Activated T-helper 17 cell treated with anti-CD3 and anti-CD28 coated beads, Interleukin-2, amount 50 U/mL, for 72 hours (primary cell): ENCODE measurements at regions not wholly inside any gene's neighbourhood (a gene's known extent, or its start where the extent isn't known, plus 50 kb on each side); places are given as distances from the start of the nearest gene placed in this dataset.
"Not testable (repeated sequence)": the region's sequence is repeated elsewhere in the genome, so short reads cannot be mapped to it uniquely, and the experiment has no call there.

Experiments
- ATAC-seq: fragments of 150-1000 bp; cut with Tn5 transposase; replicated peaks from 2 replicates; pipeline ENCODE4 v1.10.0; 2021; ENCODE audit warnings: mild to moderate bottlenecking, moderate library complexity
- H3K27ac Mint-ChIP-seq: one replicate; pipeline ENCODE4 v1.8.0; 2022; ENCODE audit warnings: mixed read lengths
- H3K27me3 Mint-ChIP-seq: one replicate; pipeline ENCODE4 v1.8.0; 2022; ENCODE audit warnings: mixed read lengths
- H3K36me3 Mint-ChIP-seq: one replicate; pipeline ENCODE4 v1.8.0; 2022; ENCODE audit warnings: low read depth, mild to moderate bottlenecking, mixed read lengths
- H3K4me1 Mint-ChIP-seq: one replicate; pipeline ENCODE4 v1.8.0; 2022; ENCODE audit warnings: mixed read lengths
- H3K4me3 Mint-ChIP-seq: one replicate; pipeline ENCODE4 v1.8.0; 2022; ENCODE audit warnings: mild to moderate bottlenecking, mixed read lengths
- H3K9me3 Mint-ChIP-seq: one replicate; pipeline ENCODE4 v1.8.0; 2022; ENCODE audit warnings: mixed read lengths

- Mint-ChIP-seq H3K9me3 (no peaks in the 10 kb centered on the region), H3K4me3 (no peak overlapping the region), H3K4me1 (no peaks in the 10 kb centered on the region), H3K27me3 (peaks cover 16% of the 10 kb centered on the region), H3K36me3 (no peaks in the 10 kb centered on the region), H3K27ac (no peak overlapping the region)
- ATAC-seq = no peak
Observed at GRCh38 chr19:31470952-31471351, 121.7 kb upstream of the TSHZ3 start.

GRCh38 chr19:31478241-31478640 is 129.0 kb upstream of the TSHZ3 start:
- peaks cover 6% of the 10 kb centered on the region for H3K9me3 Mint-ChIP-seq
- no peak overlapping the region for H3K27ac Mint-ChIP-seq
- no peak overlapping the region for H3K4me3 Mint-ChIP-seq
- no peaks in the 10 kb centered on the region for H3K4me1 Mint-ChIP-seq
- H3K27me3 Mint-ChIP-seq = peaks cover 10% of the 10 kb centered on the region
- H3K36me3 Mint-ChIP-seq = no peaks in the 10 kb centered on the region
- no peak for ATAC-seq

GRCh38 chr19:31483226-31483857 is 134.1 kb upstream of the TSHZ3 start:
- Mint-ChIP-seq H3K27ac (no peak overlapping the region), H3K36me3 (no peaks in the 10 kb centered on the region), H3K4me3 (no peak overlapping the region), H3K9me3 (peaks cover 15% of the 10 kb centered on the region), H3K27me3 (peaks cover 10% of the 10 kb centered on the region), H3K4me1 (no peaks in the 10 kb centered on the region)
- no peak for ATAC-seq

DNA sequence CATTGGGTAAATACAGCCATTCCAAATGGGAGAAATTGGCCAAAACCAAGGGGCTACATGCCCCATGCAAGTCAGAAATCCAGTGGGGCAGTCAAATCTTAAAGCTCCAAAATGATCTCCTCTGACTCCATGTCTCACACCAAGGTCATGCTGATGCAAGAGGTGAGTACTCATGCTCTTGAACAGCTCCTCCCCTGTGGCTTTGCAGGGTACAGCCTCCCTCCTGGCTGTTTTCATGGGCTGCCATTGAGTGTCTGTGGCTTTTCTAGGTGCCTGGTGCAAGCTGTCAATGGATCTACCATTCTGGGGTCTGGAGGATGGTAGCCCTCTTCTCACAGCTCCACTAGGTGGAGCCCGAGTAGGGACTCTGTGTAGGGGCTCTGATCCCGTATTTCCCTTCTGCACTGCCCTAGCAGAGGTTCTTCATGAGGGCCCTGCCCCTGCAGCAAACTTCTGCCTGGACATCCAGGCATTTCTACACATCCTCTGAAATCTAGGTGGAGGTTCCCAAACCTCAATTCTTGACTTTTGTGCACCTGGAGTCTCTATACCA is 135.7 kb upstream of the TSHZ3 start:
- not testable (repeated sequence) for ATAC-seq, H3K4me1 Mint-ChIP-seq, H3K27me3 Mint-ChIP-seq, H3K4me3 Mint-ChIP-seq, H3K9me3 Mint-ChIP-seq, H3K36me3 Mint-ChIP-seq, H3K27ac Mint-ChIP-seq

DNA sequence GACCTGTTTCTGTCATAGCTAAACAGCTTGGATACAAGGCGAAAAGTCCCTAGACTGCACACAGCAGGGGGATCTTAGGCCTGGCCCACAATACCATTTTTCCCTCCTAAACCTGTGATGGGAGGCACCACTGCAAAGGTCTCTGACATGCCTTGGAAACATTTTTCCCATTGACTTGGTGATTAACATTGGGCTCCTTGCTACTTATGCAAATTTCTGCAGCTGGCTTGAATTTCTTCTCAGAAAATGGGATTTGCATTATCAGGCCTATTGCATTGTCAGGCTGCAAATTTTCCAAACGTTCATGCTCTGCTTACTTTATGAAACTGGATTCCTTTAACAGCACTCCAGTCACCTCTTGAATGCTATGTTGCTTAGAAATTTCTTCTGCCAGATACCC is 136.2 kb upstream of the TSHZ3 start:
- no peak for ATAC-seq
- H3K36me3 Mint-ChIP-seq = no peaks in the 10 kb centered on the region
- H3K9me3 Mint-ChIP-seq = peaks cover 10% of the 10 kb centered on the region
- H3K27ac Mint-ChIP-seq = no peak overlapping the region
- no peaks in the 10 kb centered on the region for H3K4me1 Mint-ChIP-seq
- H3K4me3 Mint-ChIP-seq = no peak overlapping the region
- no peaks in the 10 kb centered on the region for H3K27me3 Mint-ChIP-seq

- ATAC-seq = no peak
- no peaks in the 10 kb centered on the region for H3K4me1 Mint-ChIP-seq
- H3K27ac Mint-ChIP-seq = no peak overlapping the region
- H3K27me3 Mint-ChIP-seq = no peaks in the 10 kb centered on the region
- no peak overlapping the region for H3K4me3 Mint-ChIP-seq
- H3K9me3 Mint-ChIP-seq = peaks cover 3% of the 10 kb centered on the region
- H3K36me3 Mint-ChIP-seq = no peaks in the 10 kb centered on the region
Observed at GRCh38 chr19:31491242-31491641, 142.0 kb upstream of the TSHZ3 start.

DNA sequence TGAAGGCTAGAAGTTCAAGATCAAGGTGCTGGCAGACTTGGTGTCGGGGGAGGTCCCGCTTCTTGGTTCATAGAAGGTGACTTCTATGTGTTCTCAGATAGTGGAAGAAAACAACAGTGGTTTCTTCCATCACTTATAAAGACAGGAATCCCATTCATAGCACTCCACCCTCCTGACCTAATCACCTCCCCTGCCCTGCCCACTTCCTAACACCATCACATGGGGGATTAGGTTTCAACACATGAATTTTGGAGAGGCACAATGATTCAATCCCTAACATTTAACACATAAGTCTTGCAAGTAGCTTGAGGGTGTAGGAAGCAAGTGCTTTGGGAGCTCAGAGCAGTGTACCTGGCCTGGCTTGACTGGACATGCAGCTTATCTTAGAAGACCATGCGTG is 142.8 kb upstream of the TSHZ3 start:
- ATAC-seq = no peak
- Mint-ChIP-seq H3K36me3 (no peaks in the 10 kb centered on the region), H3K27ac (no peak overlapping the region), H3K4me3 (no peak overlapping the region), H3K4me1 (no peaks in the 10 kb centered on the region), H3K27me3 (no peaks in the 10 kb centered on the region), H3K9me3 (no peaks in the 10 kb centered on the region)

- no peak overlapping the region for H3K27ac Mint-ChIP-seq
- H3K9me3 Mint-ChIP-seq = no peaks in the 10 kb centered on the region
- no peak overlapping the region for H3K4me3 Mint-ChIP-seq
- no peaks in the 10 kb centered on the region for H3K4me1 Mint-ChIP-seq
- H3K27me3 Mint-ChIP-seq = peaks cover 4% of the 10 kb centered on the region
- ATAC-seq = no peak
- no peaks in the 10 kb centered on the region for H3K36me3 Mint-ChIP-seq
Observed at GRCh38 chr19:31496076-31496475, 146.8 kb upstream of the TSHZ3 start.

DNA sequence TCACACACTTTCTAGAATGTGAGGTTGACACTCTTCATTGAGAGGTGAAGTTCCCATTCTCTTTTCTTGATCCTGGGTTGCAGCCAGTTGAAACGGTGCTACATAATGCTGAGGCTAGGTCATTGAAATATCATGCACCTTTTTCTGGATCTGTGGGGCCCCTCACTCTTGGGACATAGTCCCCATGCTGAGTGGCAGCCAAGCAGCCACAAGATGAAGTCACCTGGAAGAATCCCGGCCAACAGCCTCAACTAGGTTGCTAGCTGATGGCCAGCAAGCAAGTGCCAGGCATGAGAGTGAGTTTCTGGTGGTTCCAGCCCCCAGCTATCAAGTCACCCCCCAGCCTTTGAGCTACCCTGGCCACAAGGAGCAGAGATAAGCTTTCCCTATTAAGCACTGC is 148.5 kb upstream of the TSHZ3 start:
- Mint-ChIP-seq H3K4me1 (no peaks in the 10 kb centered on the region), H3K27ac (no peak overlapping the region), H3K4me3 (no peak overlapping the region), H3K9me3 (no peaks in the 10 kb centered on the region), H3K36me3 (no peaks in the 10 kb centered on the region), H3K27me3 (peaks cover 8% of the 10 kb centered on the region)
- ATAC-seq = no peak

GRCh38 chr19:31498781-31499180 is 149.5 kb upstream of the TSHZ3 start:
- H3K27ac Mint-ChIP-seq = no peak overlapping the region
- H3K9me3 Mint-ChIP-seq = no peaks in the 10 kb centered on the region
- no peaks in the 10 kb centered on the region for H3K4me1 Mint-ChIP-seq
- H3K27me3 Mint-ChIP-seq = peaks cover 8% of the 10 kb centered on the region
- H3K36me3 Mint-ChIP-seq = no peaks in the 10 kb centered on the region
- no peak overlapping the region for H3K4me3 Mint-ChIP-seq
- ATAC-seq = no peak

GRCh38 chr19:31499281-31500196 is 150.3 kb upstream of the TSHZ3 start:
- no peaks in the 10 kb centered on the region for H3K4me1 Mint-ChIP-seq
- peaks cover 8% of the 10 kb centered on the region for H3K27me3 Mint-ChIP-seq
- no peak overlapping the region for H3K4me3 Mint-ChIP-seq
- no peak for ATAC-seq
- no peaks in the 10 kb centered on the region for H3K9me3 Mint-ChIP-seq
- H3K36me3 Mint-ChIP-seq = no peaks in the 10 kb centered on the region
- no peak overlapping the region for H3K27ac Mint-ChIP-seq

GRCh38 chr19:31500197-31500830 is 151.1 kb upstream of the TSHZ3 start:
- peaks cover 8% of the 10 kb centered on the region for H3K27me3 Mint-ChIP-seq
- no peaks in the 10 kb centered on the region for H3K4me1 Mint-ChIP-seq
- no peak for ATAC-seq
- no peaks in the 10 kb centered on the region for H3K36me3 Mint-ChIP-seq
- H3K27ac Mint-ChIP-seq = no peak overlapping the region
- no peak overlapping the region for H3K4me3 Mint-ChIP-seq
- H3K9me3 Mint-ChIP-seq = no peaks in the 10 kb centered on the region

DNA sequence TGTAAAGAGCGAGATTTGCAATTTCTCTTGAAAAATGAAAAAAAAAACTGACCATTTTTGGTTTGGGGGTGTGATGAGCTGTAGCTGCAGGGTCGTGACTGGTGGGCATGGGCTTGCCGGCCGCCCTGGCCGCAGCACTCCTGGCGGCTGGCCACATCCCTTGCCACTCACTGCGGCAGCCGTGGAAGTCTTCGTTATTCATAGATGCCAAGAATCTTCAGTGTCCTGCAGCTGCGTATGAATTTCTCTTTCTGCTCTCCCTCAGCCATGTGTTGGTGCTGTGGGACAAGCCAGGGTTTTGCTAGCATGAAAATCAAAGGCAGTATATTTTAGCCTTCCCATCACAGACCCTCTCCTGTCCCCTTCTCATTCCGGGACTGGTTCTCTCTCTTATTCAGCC is 151.7 kb upstream of the TSHZ3 start:
- H3K9me3 Mint-ChIP-seq = no peaks in the 10 kb centered on the region
- H3K4me3 Mint-ChIP-seq = no peak overlapping the region
- ATAC-seq = no peak
- no peak overlapping the region for H3K27ac Mint-ChIP-seq
- peaks cover 13% of the 10 kb centered on the region for H3K27me3 Mint-ChIP-seq
- no peaks in the 10 kb centered on the region for H3K4me1 Mint-ChIP-seq
- H3K36me3 Mint-ChIP-seq = no peaks in the 10 kb centered on the region

GRCh38 chr19:31501427-31502195 is 152.4 kb upstream of the TSHZ3 start:
- Mint-ChIP-seq H3K9me3 (no peaks in the 10 kb centered on the region), H3K27me3 (peaks cover 13% of the 10 kb centered on the region), H3K27ac (no peak overlapping the region), H3K4me1 (no peaks in the 10 kb centered on the region), H3K36me3 (no peaks in the 10 kb centered on the region), H3K4me3 (no peak overlapping the region)
- no peak for ATAC-seq
